ENCODE measurements at regions not wholly inside any gene's neighbourhood (a gene's known extent, or its start where the extent isn't known, plus 50 kb on each side); places are given as distances from the start of the nearest gene placed in this dataset.
"Not testable (repeated sequence)": the region's sequence is repeated elsewhere in the genome, so short reads cannot be mapped to it uniquely, and the experiment has no call there.

GRCh38 chr15:56794553-56795329 is 61.4 kb upstream of the ZNF280D start:
- Histone ChIP-seq H3K27ac (peak overlapping the region in 1 of 2 donors; percentile 15), H3K4me1 (peaks cover 0 to 13% of the 10 kb centered on the region in 2 donors), H3K9me3 (peaks cover 0 to 17% of the 10 kb centered on the region in 2 donors), H3K27me3 (no peaks in the 10 kb centered on the region), H3K36me3 (no peaks in the 10 kb centered on the region), H3K4me3 (no peak overlapping the region)
- TF ChIP-seq CTCF (IDR thresholded peaks at IDR 0.05): no peak
- DNase-seq (ENCODE audit: low spot score): no peak

GRCh38 chr15:56794165-56794552 is 60.9 kb upstream of the ZNF280D start:
- Histone ChIP-seq H3K4me3 (no peak overlapping the region), H3K27ac (peak overlapping the region in 1 of 2 donors; percentile 15), H3K9me3 (peaks cover 0 to 17% of the 10 kb centered on the region in 2 donors), H3K27me3 (no peaks in the 10 kb centered on the region), H3K36me3 (no peaks in the 10 kb centered on the region), H3K4me1 (peaks cover 0 to 13% of the 10 kb centered on the region in 2 donors)
- DNase-seq (ENCODE audit: low spot score): no peak
- no peak for TF ChIP-seq CTCF (IDR thresholded peaks at IDR 0.05)

GRCh38 chr15:56792211-56792610 is 58.9 kb upstream of the ZNF280D start:
- Histone ChIP-seq H3K36me3 (no peaks in the 10 kb centered on the region), H3K4me1 (peaks cover 0 to 13% of the 10 kb centered on the region in 2 donors), H3K27me3 (no peaks in the 10 kb centered on the region), H3K27ac (no peak overlapping the region), H3K9me3 (peaks cover 0 to 17% of the 10 kb centered on the region in 2 donors), H3K4me3 (no peak overlapping the region)
- no peak for TF ChIP-seq CTCF (IDR thresholded peaks at IDR 0.05)
- no peak for DNase-seq (ENCODE audit: low spot score)

GRCh38 chr15:56791521-56791920 is 58.2 kb upstream of the ZNF280D start:
- not testable (repeated sequence) for H3K27ac ChIP-seq; H3K27me3 ChIP-seq; H3K4me3 ChIP-seq; H3K36me3 ChIP-seq; DNase-seq (ENCODE audit: low spot score)
- peaks cover 0 to 17% of the 10 kb centered on the region in 2 donors for H3K9me3 ChIP-seq
- H3K4me1 ChIP-seq: peaks cover 0 to 13% of the 10 kb centered on the region in 2 donors

- Histone ChIP-seq H3K9me3 (peaks cover 0 to 14% of the 10 kb centered on the region in 2 donors), H3K4me1 (no peaks in the 10 kb centered on the region), H3K36me3 (no peaks in the 10 kb centered on the region), H3K27me3 (no peaks in the 10 kb centered on the region), H3K27ac (no peak overlapping the region), H3K4me3 (no peak overlapping the region)
- no peak for TF ChIP-seq CTCF (IDR thresholded peaks at IDR 0.05)
- DNase-seq (ENCODE audit: low spot score): no peak
These were observed 55.0 kb upstream of the ZNF280D start for GRCh38 chr15:56788359-56788758.

DNA sequence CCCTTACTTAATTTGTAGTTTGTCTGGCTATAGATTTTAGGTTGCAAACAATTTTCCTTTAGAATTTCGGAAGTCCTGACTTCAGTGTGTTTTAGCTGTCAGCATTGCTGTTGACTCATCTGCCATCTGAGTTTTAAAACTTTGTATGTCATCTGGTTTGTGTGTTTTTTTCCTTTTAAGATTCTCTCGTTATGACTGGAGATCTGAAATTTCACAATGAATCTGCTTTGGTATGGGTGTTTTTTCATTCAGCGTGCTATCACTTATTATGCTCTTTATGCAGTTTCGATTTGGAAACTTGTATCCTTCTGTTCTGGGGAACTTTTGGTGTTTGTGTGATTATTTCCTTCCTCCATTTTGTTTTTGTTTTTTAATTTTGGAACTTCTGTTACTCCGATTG is 53.7 kb upstream of the ZNF280D start:
- H3K4me3 ChIP-seq: no peak overlapping the region
- H3K36me3 ChIP-seq: no peaks in the 10 kb centered on the region
- H3K27me3 ChIP-seq: no peaks in the 10 kb centered on the region
- no peak overlapping the region for H3K27ac ChIP-seq
- TF ChIP-seq CTCF (IDR thresholded peaks at IDR 0.05): no peak
- no peak for DNase-seq (ENCODE audit: low spot score)
- H3K9me3 ChIP-seq: no peaks in the 10 kb centered on the region
- H3K4me1 ChIP-seq: no peaks in the 10 kb centered on the region
